ENCODE measurements at regions not wholly inside any gene's neighbourhood (a gene's known extent, or its start where the extent isn't known, plus 50 kb on each side); places are given as distances from the start of the nearest gene placed in this dataset.

DNA sequence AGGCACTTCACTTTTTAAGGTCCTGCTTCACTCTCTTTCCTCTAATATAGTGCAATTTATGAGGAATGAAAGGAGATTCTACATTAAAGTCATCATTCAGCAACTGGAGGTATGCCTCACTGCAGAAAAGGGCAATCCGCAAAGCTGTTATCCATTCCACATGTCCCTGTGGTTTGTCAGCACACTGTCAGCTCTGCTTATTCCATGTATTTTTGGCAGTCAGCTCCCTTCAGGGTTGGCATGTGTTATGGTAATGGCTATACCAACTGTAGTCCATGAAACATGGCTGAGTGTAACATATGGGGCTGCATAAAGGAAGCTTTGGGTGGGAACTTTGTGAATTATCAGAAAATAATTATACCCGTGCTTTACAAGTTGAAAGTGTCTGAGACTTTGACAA is 154.1 kb downstream of the GALC start:
- peaks cover 8 to 14% of the 10 kb centered on the region in 2 donors for H3K27me3 Mint-ChIP-seq (ENCODE audit: low read depth in 2 of 2)
- H3K27me3 ChIP-seq (ENCODE audit: control insufficient read depth, insufficient read depth, low read length): no peaks in the 10 kb centered on the region
- H3K36me3 Mint-ChIP-seq: no peaks in the 10 kb centered on the region
- 100% methylated on average over 1 of the region's 2 CpGs for WGBS (ENCODE audit: insufficient coverage)
- TF ChIP-seq, protein P1, sequence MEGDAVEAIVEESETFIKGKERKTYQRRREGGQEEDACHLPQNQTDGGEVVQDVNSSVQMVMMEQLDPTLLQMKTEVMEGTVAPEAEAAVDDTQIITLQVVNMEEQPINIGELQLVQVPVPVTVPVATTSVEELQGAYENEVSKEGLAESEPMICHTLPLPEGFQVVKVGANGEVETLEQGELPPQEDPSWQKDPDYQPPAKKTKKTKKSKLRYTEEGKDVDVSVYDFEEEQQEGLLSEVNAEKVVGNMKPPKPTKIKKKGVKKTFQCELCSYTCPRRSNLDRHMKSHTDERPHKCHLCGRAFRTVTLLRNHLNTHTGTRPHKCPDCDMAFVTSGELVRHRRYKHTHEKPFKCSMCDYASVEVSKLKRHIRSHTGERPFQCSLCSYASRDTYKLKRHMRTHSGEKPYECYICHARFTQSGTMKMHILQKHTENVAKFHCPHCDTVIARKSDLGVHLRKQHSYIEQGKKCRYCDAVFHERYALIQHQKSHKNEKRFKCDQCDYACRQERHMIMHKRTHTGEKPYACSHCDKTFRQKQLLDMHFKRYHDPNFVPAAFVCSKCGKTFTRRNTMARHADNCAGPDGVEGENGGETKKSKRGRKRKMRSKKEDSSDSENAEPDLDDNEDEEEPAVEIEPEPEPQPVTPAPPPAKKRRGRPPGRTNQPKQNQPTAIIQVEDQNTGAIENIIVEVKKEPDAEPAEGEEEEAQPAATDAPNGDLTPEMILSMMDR (IDR thresholded peaks at IDR 0.05): no peak
- no peaks in the 10 kb centered on the region for H3K9me3 ChIP-seq (ENCODE audit: control insufficient read depth, insufficient read depth, low read length)
- no peaks in the 10 kb centered on the region for H3K36me3 ChIP-seq (ENCODE audit: control insufficient read depth, insufficient read depth, low read length)
- H3K27ac Mint-ChIP-seq: no peak overlapping the region
- no peaks in the 10 kb centered on the region for H3K9me3 Mint-ChIP-seq
- no peaks in the 10 kb centered on the region for H3K4me1 Mint-ChIP-seq
- H3K27ac ChIP-seq (ENCODE audit: low read length): no peak overlapping the region
- ATAC-seq: no peak
- H3K4me3 Mint-ChIP-seq: no peak overlapping the region
- intact Hi-C loops (cut with micrococcal nuclease): no loop called here
- no peak overlapping the region for H3K4me3 ChIP-seq (ENCODE audit: low read length)
- no peaks in the 10 kb centered on the region for H3K4me1 ChIP-seq (ENCODE audit: control insufficient read depth, insufficient read depth, low read length)
- no peak for DNase-seq

DNA sequence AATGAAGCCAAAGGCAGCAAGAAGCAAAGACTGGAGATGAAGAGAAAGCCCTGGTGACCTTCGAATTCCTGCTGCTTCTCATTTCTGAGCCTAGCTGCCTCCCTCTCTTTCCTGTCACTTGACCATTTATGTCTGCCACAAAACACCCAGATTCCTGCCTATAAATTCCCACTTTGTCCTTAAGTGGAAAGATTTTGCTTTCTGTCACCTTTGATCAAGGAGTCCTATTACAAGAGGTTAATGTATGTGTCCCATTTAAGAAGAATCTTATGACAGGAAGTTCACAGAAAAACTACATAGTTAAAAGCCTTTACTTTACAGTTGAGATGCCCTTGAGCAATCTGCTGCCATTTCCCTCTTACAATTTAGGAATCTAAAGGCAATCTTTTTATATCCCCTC is 155.7 kb downstream of the GALC start:
- Mint-ChIP-seq H3K9me3 (peaks cover 0 to 3% of the 10 kb centered on the region in 2 donors), H3K4me1 (no peaks in the 10 kb centered on the region), H3K4me3 (no peak overlapping the region), H3K27ac (no peak overlapping the region), H3K36me3 (no peaks in the 10 kb centered on the region), H3K27me3 (ENCODE audit: low read depth in 2 of 2) (peaks cover 9 to 18% of the 10 kb centered on the region in 2 donors)
- Histone ChIP-seq H3K9me3 (ENCODE audit: control insufficient read depth, insufficient read depth, low read length) (no peaks in the 10 kb centered on the region), H3K27ac (ENCODE audit: low read length) (no peak overlapping the region), H3K4me1 (ENCODE audit: control insufficient read depth, insufficient read depth, low read length) (no peaks in the 10 kb centered on the region), H3K36me3 (ENCODE audit: control insufficient read depth, insufficient read depth, low read length) (no peaks in the 10 kb centered on the region), H3K4me3 (ENCODE audit: low read length) (no peak overlapping the region), H3K27me3 (ENCODE audit: control insufficient read depth, insufficient read depth, low read length) (no peaks in the 10 kb centered on the region)
- DNase-seq (no peak), ATAC-seq (no peak)
- intact Hi-C loops (cut with micrococcal nuclease): no loop called here
- TF ChIP-seq, protein P1 (IDR thresholded peaks at IDR 0.05): no peak
- WGBS (ENCODE audit: insufficient coverage): 78% methylated on average over 1 of the region's 1 CpG

DNA sequence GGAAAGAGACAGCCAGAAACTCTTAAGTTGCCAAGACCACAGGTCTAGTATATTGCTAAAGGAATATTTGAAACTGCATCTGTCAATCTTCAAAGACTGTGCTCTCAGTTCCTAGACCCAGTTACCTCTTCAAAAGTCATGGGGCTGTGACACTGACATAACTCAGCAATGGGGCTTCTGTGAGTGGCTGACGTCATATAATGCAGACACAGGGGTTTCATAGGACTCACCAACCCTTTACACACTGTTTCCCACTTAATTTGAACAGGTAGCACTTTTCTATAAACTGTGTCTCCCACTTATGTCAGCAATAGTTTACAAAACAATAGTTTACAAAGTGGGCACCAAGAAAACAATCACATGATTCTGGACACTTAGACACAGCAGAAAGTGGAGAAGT is 158.4 kb downstream of the GALC start:
- Mint-ChIP-seq H3K4me1 (no peaks in the 10 kb centered on the region), H3K36me3 (no peaks in the 10 kb centered on the region), H3K27me3 (ENCODE audit: low read depth in 2 of 2) (peaks cover 19 to 29% of the 10 kb centered on the region in 2 donors), H3K9me3 (peaks cover 0 to 3% of the 10 kb centered on the region in 2 donors), H3K27ac (no peak overlapping the region), H3K4me3 (no peak overlapping the region)
- H3K4me3 ChIP-seq (ENCODE audit: low read length): no peak overlapping the region
- H3K4me1 ChIP-seq (ENCODE audit: control insufficient read depth, insufficient read depth, low read length): no peaks in the 10 kb centered on the region
- DNase-seq: no peak
- no peaks in the 10 kb centered on the region for H3K9me3 ChIP-seq (ENCODE audit: control insufficient read depth, insufficient read depth, low read length)
- no peak overlapping the region for H3K27ac ChIP-seq (ENCODE audit: low read length)
- TF ChIP-seq, protein P1 (IDR thresholded peaks at IDR 0.05): no peak
- ATAC-seq: no peak
- no peaks in the 10 kb centered on the region for H3K27me3 ChIP-seq (ENCODE audit: control insufficient read depth, insufficient read depth, low read length)
- 76% methylated on average over 1 of the region's 1 CpG for WGBS (ENCODE audit: insufficient coverage)
- no peaks in the 10 kb centered on the region for H3K36me3 ChIP-seq (ENCODE audit: control insufficient read depth, insufficient read depth, low read length)
- intact Hi-C loops (cut with micrococcal nuclease): no loop called here

DNA sequence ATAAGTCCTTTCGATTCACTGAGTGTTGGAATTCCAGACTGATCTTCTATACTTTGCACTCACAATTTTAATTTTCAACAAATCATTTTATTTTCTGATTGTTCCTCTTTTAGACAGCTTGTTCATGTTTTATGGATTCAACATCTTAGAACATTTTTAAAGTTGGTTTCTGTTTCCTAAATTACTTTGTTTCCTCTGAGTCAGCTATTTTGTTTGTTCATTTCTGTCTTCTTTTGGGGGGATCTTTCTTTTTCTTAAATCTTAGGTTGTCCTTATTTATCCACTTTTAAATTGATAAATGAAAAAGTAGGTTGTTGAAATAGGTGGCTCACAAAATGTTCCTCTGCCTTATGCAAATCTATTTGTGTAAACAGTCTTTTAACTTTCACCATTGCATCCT is 160.0 kb downstream of the GALC start:
- H3K27me3 Mint-ChIP-seq (ENCODE audit: low read depth in 2 of 2): peaks cover 19 to 29% of the 10 kb centered on the region in 2 donors
- H3K9me3 Mint-ChIP-seq: peaks cover 0 to 3% of the 10 kb centered on the region in 2 donors
- no peak overlapping the region for H3K27ac Mint-ChIP-seq

More for the DNA sequence above, 160.0 kb downstream of the GALC start:
- H3K4me3 ChIP-seq (ENCODE audit: low read length): no peak overlapping the region
- no peaks in the 10 kb centered on the region for H3K36me3 ChIP-seq (ENCODE audit: control insufficient read depth, insufficient read depth, low read length)
- H3K4me3 Mint-ChIP-seq: no peak overlapping the region
- DNase-seq (no peak), ATAC-seq (no peak)
- H3K4me1 Mint-ChIP-seq: no peaks in the 10 kb centered on the region
- 42% methylated on average over 1 of the region's 1 CpG for WGBS (ENCODE audit: insufficient coverage)
- H3K9me3 ChIP-seq (ENCODE audit: control insufficient read depth, insufficient read depth, low read length): no peaks in the 10 kb centered on the region
- intact Hi-C loops (cut with micrococcal nuclease): no loop called here
- TF ChIP-seq, protein P1 (IDR thresholded peaks at IDR 0.05): no peak
- H3K27ac ChIP-seq (ENCODE audit: low read length): no peak overlapping the region
- H3K36me3 Mint-ChIP-seq: no peaks in the 10 kb centered on the region
- no peaks in the 10 kb centered on the region for H3K4me1 ChIP-seq (ENCODE audit: control insufficient read depth, insufficient read depth, low read length)
- no peaks in the 10 kb centered on the region for H3K27me3 ChIP-seq (ENCODE audit: control insufficient read depth, insufficient read depth, low read length)
